GM04503 (cell line): ENCODE measurements at regions not wholly inside any gene's neighbourhood (a gene's known extent, or its start where the extent isn't known, plus 50 kb on each side); places are given as distances from the start of the nearest gene placed in this dataset.
A peak's percentile ranks its signal among the peaks of the same experiment; 100 is the strongest.

ENCODE experiments used
- DNase-seq: peaks from one replicate; pipeline ENCODE4 v3.0.0-alpha.2; 2012; ENCODE audit warnings: low read depth

DNA sequence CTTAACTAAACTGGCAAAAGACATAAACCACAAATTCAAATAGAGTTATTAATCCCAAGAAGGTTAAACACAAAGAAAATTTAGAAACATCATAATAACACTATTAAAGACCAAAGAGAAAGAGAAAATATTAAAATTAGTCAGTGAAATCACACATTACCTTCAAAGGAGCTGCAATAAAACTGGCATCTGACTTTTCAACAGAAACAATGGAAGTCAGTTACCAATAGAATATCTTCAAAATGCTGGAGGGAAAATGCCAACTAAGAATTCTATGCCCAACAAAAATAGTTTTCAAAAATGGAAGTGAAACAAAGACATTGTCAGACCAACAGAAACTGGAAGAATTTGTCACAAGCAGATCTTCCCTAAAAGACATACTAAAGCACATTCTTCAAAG is 68.7 kb upstream of the RNF7 start:
- DNase-seq: no peak

DNA sequence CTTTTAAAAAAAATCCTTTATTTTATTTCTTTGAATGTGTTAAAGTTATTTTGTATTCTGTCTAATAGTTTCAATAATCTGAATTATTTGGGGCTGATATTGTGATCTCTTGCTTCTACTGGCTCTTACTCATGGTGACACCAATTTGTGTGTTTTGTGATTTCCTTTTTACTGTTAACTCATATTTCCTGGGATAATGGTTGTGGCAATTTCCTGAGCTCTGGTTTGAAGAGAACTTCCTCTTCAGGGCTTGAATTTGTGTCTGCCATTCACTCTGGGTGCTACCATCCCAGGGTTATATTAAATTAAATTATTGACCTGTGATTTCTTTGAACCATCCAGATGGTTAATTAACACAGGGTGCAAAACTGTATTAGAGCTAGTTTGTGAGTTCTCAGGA is 60.4 kb upstream of the RNF7 start:
- DNase-seq: no peak

DNA sequence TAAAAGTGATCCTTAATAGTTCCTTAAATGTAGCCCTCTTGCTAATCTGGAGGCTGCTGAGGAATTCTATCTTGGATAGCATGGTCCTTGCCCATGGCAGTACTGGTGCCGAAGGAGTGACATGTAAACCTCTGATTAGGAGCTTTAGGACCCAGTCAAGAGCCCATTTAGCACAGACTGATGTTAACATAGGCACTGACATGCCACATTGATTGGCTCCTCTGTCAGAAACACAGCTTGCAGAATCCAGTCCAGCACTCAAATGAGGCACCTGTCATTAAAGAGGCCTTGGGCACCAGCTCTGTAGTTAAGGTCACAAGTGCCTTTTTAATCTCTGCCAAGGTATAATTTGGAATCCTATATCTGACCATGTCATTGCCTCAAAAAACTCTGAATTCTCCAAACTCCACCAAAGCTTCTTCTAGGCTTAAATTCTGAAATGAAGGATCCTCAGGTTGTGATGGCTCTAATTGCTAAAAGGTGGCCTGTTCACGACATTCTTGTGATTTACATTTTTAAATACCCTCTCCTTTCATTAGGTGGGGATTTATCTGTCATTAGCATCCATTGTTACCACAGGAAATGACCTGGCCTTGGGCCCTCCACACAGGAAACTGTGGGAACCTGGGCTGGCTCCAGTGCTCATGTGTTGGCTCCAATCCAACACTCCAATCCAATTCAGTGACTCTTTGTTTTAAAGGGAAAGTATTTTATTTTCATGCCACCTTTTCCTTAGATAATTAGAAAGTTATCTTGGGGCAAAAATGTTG is 57.3 kb upstream of the RNF7 start:
- DNase-seq: no peak

DNA sequence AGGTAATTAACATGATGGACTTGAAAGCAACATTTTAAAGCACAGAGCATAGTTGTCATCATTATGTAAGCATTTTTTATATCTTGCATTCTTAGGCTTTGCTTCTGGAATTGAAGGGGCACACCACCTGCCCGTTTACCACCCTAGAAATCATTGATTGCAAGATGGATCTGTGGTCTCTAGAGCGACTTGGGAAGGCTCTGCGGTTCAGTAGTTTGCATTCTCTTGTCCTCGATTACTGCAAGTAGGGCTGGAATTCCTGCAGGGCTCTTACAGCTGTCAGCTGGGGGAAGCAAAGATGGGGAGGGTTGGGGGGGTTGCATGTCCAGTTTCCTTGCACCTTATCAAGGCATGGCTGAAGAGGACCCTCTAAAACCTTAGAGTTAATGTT is 56.7 kb upstream of the RNF7 start:
- DNase-seq: no peak

DNA sequence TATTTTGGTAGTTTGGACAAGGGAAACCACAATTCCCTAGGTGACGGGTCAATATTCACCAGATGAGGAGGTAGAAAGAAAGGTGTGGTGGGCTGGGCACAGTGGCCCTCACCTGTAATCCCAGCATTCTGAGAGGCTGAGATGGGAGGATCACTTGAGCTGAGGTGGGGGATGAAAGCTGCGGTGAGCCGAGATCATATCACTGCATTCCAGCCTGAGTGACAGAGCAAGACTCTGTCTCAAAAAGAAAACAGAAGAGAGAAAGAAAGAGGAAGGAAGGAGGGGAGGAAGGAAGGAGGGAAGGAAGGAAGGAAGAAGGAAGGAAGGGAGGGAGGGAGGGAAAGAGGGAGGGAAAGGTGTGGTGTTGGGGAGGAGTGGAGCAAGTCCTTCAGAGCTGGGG is 56.1 kb upstream of the RNF7 start:
- DNase-seq: no peak

DNA sequence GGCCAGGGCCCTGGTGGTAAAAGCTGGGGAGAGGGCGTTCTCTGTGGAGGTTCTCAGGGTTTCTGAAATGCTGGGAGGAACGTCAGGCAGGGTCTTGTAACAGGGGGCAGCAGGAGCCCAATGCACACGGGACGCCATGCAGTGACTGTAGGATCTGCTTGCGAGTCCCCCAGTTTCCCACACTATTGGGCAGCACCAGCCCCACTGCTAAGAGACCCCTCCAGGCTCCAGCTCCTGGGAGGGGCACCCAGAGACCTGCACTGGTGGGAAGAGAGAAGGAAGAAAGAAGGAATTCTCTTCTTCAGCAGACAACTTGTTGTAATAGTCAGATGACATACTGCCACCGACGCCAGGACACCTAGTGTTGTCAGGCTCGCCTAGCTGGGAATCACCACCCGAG is 55.2 kb upstream of the RNF7 start:
- no peak for DNase-seq

DNA sequence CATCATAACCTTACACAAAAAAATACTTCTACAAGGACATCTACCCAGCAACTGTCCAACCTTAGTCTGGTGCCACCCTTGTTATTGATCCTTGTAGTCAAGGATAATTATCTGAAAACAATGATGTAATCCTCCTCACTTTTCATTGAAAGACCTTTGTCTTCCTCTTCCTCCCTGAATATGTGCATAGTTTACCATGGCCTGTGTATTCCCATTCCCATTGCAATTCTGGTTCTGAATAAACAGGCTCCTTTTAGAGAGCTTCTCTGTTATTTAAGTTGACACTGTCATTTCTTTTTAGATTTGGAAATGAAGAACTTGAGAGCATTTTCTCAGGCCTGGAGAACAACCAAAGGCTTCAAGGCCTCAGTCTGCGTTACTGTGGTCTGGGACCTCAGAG is 53.3 kb upstream of the RNF7 start:
- DNase-seq: no peak

DNA sequence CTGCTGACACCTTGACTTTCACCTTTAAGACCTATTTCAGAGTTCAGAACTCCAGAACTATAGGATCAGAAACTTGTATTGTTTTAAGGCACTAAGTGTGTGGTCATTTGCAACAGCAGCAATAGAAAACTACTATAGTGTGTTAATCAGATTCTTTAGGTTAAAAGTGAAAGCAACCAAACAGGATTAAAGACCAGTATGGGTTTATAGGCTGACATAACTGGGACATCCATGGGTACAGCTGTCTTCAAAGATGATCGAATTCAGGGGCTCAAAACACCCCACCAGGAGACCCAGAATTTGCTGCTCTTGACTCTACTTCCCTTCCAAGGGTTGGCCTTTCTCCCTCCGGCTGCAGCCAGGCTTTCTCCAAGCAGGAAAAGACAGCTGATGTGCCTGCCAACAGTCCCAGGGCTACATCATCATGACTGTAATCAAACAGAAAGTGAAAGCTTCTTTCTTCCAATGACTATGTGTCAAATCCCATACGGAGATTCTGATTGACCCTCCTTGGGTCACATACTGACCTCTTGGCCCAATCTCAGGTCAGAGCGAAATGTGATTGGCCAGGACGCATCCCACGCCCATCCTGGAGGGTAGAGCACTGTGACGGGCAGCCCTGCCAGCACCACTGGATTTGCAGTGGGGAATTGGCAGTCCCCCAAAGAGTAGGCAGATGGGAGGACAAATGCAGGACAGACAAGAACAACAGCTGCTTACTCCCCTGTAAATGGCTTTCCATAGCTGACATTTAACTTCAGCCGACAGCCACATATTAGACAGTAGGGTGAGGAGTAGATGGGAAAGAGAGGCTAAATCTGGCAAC is 51.4 kb upstream of the RNF7 start:
- DNase-seq: peak; percentile 62
